CD4-positive, alpha-beta T cell treated with Interleukin-2 at 100 ng/mL for 4 hours (primary cell): ENCODE measurements at regions not wholly inside any gene's neighbourhood (a gene's known extent, or its start where the extent isn't known, plus 50 kb on each side); places are given as distances from the start of the nearest gene placed in this dataset.

Experiments used
- DNase-seq: peaks from one replicate; pipeline ENCODE4 v3.0.0-alpha.2; 2020; ENCODE audit warnings: low spot score

DNA sequence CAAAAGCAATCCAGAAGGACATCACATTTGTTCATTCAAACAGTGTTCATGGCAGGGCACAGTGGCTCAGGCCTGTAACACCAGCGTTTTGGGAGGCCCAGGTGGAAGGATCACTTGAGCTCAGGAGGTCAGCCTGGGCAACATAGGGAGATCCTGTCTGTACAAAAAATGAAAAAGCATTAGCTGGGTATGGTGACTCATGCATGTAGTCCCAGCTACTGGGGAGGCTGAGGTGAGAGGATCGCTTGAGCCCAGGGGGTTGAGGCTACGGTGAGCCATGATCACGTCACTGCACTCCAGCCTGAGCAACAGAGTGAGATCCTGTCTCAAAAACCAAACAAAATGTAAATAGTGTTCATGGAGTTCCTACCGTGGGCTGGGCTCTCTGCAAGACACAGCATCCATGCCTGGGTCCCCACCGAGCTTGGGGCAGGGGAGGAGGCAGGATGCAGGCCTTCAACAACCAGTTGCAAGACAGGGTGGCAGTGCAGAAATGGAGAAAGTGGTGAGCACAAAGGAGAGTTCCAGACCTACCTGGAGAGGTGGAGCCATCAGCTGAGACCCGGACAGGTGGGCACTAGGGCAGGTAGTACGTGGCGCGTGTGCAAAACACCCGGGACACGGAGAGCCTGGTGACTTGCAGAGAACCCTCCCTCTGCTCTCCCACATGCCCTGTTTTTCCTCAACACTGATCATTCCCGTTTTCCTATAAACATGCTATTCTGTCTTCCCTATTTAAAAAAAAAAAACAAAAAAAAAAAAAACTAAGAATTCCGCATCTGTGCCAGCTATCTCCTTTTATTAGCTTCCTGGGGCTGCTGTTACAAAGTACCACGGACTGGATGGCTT, 138.9 kb downstream of the TOMM20 start:
- no peak for DNase-seq

DNA sequence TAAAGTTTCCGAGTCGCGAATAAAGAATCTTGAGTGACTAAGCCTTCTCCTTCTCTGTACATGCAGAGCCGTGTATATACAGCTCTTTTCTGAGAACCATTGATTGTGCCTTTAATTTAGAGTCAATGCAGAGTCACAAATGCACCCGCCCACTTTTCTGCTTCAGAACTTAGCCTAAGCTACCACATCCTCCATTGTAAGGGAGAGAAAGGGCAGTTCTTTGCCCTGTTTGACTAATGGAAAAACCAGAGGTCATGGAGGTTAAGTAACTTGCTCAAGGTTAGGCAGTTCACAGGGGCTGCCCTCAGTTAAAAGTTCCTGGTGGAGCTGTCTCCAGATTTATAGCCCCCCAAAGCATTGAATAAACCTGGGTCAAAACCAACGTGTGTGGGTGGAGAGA, 139.6 kb downstream of the TOMM20 start:
- peak; percentile 37 for DNase-seq

DNA sequence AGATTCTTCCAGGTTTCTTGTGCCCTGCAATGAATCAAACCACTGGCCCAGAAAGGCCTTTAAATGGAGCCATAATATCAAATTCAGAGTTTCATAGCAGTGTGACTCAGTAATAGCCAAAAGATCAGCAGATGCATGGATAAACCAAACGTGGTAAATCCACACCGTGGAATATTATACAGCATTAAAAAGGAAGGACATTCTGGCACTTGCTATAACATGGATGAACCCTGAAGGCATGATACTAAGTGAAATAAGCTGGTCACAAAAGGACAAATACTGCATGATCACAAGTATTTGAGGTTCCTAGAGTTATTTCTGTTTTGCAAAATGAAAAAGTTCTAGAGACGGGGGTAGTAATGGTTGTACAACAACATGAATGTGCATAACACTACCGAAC, 140.1 kb downstream of the TOMM20 start:
- no peak for DNase-seq

DNA sequence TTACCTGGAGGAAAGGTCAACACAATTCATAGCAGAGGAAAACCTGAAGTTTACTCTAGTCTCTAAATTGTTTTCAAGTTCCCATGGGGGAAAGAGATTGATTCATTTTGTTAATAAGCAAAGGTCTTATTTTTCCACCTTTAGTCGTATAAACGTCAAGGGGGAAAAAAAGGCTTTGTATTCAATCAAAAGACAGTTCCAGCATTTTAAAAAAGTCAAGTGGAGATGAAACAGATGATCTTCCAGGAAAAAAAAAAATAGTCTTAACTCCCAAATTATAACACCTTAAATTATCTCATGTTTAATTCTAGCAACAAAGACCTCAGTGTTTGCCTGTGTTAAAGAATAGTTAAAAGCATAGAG, 140.5 kb downstream of the TOMM20 start:
- DNase-seq = no peak

DNA sequence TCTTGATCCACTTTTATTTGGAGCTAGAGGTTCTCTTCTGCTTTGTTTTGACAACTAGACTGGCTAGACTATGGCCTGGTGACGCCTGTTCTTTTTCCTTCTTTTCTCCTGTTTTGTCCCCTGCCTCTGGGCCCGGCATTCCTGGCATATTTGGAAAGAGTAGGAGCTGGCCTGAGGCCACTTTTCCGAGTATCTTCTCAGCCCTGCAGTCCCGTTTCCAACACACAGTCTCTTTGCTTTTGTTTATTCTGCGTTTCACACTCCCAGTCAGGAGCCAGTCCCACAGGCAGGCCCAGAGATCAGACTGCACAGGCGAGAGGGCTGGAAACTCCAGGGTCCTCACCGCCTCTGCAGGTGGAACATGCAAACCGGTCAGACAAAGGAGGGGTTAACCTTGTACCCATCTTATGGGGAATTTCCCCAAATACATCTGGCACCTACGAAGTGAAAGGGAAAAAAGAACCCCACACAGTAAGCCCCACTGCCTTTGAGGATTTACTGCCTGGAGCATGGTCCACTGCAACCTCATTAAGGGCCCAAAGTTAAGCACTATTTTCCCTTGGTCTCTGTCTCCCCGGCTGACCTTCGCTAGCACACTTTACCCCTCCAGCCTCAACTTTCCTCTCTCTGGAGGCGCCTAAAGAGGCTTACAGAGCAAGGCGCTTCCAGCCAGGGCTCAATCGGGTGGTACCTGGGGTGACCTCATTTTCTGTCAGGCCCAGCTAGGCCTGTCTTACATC, 141.1 kb downstream of the TOMM20 start:
- DNase-seq = no peak

DNA sequence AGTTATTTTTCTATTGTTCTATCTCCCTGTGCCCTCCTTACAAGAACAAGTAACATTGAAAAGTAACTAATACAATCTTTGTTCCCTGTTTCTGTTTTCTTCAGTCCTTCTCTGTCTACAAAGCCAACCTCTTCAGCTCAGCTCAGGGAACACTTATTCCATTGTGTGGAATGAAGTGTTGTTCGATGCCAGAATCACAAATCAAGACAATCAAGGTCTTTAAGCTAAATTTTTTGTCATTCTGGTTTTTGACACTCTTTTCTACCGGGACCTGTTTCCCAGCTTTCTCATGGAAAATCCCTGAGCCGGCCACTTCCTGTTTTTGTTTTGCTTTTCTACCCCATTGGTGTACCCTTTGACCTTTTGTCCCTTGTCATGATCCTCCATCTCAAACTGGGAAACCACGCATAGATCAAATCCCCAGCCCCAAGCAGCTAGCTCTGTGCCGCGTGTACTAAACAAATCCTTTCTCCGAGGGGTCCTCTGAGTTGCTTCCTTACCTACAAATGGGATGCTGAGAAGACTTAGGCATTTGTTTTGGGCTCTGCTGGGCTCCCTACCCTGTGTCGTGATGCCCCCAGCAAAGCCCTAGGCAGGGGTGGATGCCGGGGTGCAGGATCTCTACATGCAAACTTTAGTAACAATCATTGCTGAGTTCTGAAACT, 141.8 kb downstream of the TOMM20 start:
- DNase-seq = no peak

DNA sequence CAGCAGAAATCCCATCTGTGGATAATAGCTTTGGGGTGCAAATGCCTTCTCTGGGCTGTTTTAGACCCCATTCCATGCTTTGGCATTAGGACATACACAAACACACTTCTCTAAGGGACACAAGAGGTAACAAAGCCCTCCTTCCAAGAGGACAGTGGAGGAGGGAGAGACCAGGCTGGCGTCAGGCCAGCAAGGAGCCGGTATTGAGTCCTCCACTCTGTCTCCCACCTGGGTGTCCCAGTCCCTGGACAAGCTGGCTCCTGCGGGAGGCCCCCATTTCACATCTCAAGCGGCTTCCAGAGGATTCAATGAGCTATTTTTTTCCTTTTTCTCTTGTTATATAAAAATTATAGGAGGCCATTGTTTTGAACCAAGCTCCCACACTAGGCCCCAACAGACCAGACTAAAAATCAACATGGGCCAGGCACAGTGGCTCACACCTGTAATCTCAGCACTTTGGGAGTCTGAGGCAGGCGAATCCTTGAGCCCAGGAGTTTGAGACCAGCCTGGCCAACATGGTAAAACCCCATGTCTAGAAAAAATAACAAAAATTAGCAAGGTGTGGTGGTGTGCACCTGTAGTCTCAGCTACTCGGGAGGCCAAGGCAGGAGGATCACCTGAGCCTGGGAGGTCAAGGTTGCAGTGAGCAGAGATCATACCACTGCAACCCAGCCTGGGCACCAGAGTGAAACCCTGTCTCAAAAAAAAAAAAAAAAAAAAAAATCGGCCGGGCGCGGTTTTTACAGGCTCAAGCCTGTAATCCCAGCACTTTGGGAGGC, 142.9 kb downstream of the TOMM20 start:
- no peak for DNase-seq

DNA sequence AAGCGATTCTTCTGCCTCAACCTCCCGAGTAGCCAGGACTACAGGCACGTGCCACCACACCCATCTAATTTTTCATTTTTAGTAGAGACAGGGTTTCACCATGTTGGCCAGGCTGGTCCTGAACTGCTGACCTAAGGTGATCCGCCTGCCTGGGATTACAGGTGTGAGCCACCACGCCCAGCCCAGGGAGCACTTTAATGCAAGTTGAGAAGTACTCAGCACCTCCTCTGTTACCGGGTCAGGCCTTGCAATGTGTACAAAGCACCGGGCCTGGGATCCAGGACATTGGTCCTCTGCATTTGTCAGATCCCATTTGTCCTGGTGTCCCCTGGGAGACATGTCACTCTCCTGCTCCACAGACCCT, 143.6 kb downstream of the TOMM20 start:
- no peak for DNase-seq

DNA sequence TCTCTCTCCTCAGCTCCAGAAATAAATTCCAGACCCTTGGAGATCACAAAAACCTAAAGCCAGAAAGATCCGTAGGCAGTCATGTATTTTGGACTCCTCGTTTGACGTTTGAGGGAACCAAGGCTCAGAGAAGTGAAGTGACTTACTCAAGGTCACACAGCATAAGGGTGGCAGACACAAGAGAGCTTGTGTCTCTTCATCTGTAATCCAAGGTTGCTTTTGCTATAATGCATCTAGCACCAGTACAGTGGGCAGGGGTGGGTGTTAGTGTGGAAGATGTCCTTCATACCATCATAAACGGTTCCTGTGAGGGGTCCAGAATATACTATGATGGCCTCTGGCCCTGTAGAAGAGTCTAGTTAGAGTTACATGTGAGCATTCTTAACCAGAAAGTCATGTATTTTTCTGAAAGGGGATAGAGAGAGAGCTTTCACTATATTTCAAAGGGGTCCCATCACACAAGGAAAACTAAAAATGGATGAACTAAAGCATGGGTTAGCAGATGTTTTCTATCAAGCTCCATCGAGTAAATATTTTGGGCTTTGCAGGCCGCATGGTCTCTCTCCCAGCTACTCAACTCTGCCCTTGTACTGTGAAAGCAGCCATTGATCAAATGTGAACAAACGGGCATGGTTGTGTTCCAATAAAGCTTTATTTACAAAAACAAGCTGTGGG, 144.9 kb downstream of the TOMM20 start:
- DNase-seq = no peak

DNA sequence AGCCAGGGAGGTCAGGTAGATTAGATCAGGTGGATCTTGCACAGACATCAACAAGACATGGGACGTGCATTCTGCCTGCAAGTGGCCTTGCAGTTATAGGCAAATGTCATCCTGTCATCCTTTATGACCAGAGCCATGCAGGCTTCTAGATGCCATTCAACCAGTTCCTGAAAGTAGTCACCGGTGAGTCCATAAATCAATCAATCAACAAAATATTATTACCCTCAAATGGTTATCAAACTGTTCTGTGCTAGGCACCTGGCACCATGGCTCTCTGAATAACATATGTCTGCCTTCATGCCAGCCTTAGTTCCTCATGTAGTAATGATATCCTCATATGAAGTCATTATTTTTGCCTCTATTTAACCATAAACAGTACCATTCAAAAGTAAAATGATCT, 146.9 kb downstream of the TOMM20 start:
- DNase-seq = no peak

DNA sequence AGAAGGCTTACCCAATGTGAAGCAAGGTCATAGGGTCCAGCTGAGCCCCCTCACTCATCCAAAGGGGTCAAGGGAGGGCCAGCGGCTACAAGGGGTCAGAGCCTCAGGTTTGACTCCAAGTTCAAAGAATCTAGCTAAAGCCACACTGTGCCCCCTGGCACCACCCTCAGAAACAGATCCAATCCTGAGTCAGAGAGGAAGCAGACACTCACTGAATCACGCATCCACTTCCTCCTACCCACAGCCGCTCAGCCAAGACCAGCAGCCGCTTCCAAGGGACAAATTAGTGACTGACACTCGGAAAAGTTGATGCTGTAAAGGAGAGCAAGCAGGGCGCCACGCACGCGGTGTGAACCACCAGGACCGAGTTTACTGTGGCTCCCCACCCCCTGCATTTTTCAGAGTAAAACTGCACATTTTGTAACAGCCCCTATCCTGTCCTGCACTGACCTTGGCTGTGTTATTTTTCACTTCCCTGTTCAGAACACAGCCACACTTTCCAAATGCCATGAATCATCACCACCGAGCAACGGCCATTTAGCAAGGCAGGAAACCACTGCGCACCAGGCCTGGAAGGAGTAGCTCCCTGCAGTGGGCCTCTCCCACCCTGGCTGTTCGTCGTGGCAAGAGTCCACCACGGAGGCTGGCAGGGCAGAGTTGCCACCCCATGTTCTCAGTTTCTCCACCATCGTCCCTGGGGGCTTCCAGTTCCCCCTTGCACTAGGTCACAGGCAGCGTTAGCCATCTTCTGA, 147.8 kb downstream of the TOMM20 start:
- DNase-seq = peak; percentile 75

DNA sequence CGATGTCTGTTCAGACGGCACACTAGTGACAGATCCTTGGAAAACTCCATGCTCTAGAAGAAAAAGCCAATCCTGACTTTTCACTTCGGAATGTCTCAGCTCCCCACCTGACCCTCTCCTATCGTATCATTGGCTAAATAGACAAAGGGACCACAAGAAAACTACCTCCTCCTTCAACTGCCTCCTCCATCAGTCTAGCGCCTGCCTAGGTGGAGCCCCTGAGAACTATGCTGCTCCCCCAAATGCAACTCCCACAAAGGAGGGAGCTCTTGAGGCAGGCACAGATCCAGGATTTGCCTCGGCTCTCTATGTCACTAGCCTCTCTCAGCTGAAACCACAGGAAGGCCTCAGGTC, 148.4 kb downstream of the TOMM20 start:
- DNase-seq = no peak

DNA sequence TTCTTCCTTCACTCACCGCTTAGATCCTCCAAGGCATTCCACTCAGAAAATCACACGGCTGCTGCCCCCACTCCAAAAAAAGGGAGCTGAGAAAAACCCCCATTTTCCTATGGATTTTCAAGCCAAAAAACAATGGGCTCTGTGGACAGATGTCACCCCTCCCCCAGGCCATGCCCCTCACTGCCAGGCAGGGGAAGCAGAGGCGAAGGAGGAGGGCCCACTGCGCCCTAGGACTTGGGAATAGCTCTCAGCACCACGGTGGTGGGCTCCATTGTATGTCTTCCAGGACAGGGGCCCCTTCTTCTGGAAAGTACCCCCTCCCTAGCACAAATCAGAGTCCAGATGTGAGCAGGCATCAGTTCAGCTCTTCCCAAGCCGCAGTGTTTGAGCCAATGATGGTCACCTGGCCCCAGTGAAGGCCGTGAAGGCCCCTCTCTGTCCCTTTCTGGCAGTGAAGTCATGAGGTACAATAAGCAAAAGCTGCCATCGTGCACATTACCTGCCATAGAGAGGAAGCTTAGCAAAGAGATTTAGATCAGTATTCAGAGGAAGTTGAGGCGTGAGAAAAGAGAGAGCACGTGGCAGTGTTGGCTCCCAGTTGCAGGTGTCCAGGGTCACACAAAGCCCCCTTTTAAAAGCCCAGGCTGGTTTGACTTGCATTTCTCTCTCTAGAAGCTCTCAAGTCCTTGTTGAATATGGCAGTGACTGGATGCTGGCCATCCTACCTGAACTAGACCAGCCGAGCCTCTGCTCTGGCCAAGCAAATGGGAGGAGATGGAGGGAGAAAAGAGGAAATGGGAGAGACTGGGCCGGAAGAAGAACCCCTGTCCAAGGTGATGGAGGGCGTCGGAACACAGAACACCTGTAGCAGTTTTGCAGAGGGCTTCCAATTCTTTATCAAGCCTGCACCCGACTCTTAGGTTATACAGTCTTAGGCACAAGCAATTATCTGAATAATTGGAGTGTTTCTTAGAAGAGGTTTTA, 149.0 kb downstream of the TOMM20 start:
- no peak for DNase-seq

DNA sequence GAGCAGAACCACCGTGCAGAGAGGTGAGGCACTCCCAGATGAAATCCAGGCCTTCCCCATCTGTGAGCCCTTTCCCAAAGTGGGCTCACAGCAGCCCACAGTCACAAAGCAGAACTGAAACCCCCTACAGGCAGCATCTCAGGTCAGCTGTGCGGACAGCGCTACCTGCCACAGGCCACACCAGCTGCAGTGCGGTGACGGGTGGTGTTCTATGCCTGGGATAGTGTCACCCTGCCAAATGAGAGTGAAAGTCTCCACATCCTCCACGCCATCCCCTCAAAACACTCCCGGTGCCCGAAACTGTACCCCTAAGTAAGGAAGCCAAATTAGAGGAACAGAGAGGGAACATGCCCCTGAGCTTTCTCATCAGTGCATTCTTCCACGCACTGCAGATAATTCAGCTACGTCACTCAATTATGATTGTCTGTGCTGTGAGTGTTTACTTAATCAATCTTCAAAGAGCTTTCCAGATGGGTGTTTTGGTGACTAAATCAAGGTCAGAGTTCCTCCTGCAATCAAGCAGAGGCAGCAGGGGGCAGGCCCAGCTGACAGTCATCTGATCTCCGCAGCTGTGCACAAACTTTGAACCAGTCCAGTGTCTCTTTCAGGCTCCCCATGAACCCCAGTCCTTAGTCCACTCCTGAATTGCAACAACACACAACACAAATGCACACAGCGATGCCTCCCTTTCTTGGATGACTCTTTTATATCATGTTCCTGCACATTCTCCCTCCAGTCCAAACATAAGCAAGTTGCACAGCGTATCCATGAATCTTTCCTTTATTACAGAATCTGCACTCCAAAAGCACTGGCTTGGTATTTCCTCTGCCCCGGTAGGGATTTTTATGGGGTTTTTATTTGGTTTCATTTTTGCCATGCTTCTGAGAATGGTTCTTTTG, 150.0 kb downstream of the TOMM20 start:
- peak; percentile 79 for DNase-seq

DNA sequence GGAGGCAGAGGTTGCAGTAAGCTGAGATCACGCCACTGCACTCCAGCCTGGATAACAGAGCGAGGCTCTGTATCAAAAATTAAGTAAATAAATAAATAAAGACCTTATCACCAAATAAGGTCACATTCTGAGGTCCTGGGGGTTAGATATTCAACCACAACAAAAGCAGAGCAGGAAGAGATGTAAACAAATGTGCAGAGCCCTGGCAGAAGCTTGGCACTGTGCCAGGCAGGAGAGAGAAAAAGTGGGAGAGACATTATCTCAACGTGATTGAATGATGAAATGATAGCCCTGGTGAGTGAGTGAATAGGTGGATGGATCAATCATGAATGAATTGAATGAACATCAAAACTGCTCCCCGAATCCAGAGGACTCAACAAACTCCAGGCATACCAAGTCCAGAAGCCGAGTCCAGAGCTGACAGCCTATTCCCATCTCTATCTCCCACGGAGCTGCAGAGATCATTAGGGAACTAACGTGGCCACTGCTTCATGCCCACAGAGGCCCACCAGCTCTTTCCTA, 150.7 kb downstream of the TOMM20 start:
- DNase-seq = no peak

DNA sequence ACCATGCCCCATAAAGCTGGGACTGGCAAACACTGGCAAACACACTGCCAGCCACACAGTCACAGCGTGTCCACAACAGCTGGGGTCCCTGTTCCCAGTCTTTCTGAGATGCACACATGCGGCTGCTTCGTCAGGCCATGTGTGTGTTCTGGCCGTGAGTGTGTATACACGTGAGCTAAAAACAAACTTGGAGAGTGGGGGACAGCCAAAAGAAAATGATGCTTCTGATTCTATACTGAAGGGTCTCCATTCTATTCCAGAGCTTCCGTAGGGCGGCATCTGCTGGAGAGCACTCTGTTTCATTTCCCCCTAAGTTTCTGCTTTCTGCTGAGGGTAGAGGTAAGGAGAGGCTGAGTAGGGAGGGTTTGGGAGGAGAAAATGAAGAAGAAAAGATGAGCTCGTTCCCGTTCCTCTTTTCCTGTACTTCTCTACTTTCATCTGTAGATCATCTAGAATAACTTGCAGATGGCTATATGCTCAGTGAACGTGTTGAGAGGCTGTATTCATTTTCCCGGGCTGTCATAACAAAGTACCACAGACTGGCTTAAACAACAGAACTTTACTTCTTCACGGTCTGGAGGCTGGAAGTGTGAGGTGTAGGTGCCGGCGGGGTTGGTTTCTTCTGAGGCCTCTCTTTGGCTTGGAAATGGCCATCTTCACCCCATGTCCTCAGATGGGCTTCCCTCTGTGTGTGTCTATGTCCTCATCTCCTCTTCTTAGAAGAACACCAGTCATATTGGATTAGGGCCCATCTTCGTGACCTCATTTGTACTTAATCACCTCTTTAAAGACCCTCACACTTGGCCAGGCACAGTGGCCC, 151.6 kb downstream of the TOMM20 start:
- DNase-seq = no peak

DNA sequence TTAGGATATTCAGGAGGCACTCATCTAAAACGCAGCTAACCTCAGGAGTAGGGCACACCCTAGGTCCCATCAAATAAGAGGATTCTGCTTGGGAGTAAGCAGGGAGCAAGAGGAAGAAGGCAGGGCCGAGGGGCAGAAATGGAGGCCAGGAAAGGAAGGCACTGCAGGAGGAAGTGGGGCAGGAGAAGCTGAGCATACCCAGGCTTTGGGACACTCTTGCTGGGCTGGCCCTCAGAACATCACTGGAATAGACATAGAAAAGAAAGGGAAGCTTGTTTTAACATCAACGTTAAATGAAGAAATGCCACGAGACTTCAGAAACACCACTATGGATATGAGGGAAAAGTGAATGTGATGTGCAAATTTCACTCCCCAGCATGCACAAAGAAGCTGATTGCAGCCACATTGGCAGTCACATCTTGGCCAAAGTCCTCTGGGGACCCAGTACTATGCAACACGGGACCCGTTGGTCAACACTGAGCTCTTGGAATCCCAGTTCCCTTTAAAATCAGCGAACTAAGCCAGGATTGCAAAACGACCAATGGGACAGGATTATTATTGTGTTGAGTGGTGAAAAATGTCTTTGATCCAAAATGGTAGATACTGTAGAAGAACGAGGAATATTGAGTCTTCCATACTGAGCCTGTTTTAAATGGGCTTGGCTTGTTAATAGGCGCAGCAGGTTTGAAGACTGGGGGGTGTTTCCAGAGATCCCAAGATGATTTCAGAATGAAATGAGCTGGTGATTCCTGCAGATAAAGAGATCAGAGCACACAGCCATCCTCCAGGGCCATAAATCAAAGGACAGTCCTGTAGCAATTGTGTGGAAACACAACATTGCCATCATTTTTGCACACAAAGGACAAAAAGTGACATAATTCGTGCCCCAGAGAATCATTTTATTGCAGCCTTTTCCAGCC, 152.4 kb downstream of the TOMM20 start:
- DNase-seq = no peak
